NCI-H510A treated with DMSO at 0.1 percent for 48 hours (cell line): ENCODE measurements at regions not wholly inside any gene's neighbourhood (a gene's known extent, or its start where the extent isn't known, plus 50 kb on each side); places are given as distances from the start of the nearest gene placed in this dataset.

Source experiments
- DNase-seq: peaks from one replicate; lab custom pipeline; 2025; lab: John Stamatoyannopoulos, UW

GRCh38 chr4:81550388-81550859, 78.7 kb upstream of the RASGEF1B start:
- DNase-seq = no peak

- no peak for DNase-seq
These were observed 78.3 kb upstream of the RASGEF1B start for GRCh38 chr4:81549984-81550383.

- DNase-seq = no peak
These were observed 75.1 kb upstream of the RASGEF1B start for GRCh38 chr4:81546777-81547176.

GRCh38 chr4:81541161-81541945, 69.6 kb upstream of the RASGEF1B start:
- DNase-seq = peak; percentile 64

GRCh38 chr4:81538716-81539427, 67.2 kb upstream of the RASGEF1B start:
- DNase-seq = no peak

- no peak for DNase-seq
These were observed 59.7 kb upstream of the RASGEF1B start for GRCh38 chr4:81531410-81531809.

- DNase-seq = no peak
These were observed 57.3 kb upstream of the RASGEF1B start for GRCh38 chr4:81528979-81529378.

- DNase-seq = no peak
These were observed 56.5 kb upstream of the RASGEF1B start for GRCh38 chr4:81528200-81528599.

- DNase-seq = no peak
These were observed 56.0 kb upstream of the RASGEF1B start for GRCh38 chr4:81527709-81528108.

- DNase-seq = no peak
These were observed 55.4 kb upstream of the RASGEF1B start for GRCh38 chr4:81527115-81527514.

- DNase-seq = no peak
These were observed 55.0 kb upstream of the RASGEF1B start for GRCh38 chr4:81526706-81527105.

GRCh38 chr4:81523672-81524327, 52.1 kb upstream of the RASGEF1B start:
- no peak for DNase-seq

GRCh38 chr4:81522711-81523110, 51.0 kb upstream of the RASGEF1B start:
- no peak for DNase-seq

GRCh38 chr4:81521708-81522107, 50.0 kb upstream of the RASGEF1B start:
- no peak for DNase-seq
